H1 (cell line): ENCODE measurements at regions not wholly inside any gene's neighbourhood (a gene's known extent, or its start where the extent isn't known, plus 50 kb on each side); places are given as distances from the start of the nearest gene placed in this dataset.

Experiments used
- CBX5 ChIP-seq: fragments of 300-800, 300-1000 bp; sonication (generic); IDR thresholded peaks from 2 replicates; pipeline ENCODE4 v1.7.1; 2016; ENCODE audit warnings: antibody characterized with exemption, low read length, low read depth
- EGR1 ChIP-seq: IDR thresholded peaks from 2 replicates; pipeline ENCODE4 v1.6.1; 2011; ENCODE audit warnings: low read depth, low read length, borderline replicate concordance
- KDM1A ChIP-seq: fragments of 200-600, 300-600 bp; sonication (generic); IDR thresholded peaks from 2 replicates; pipeline ENCODE4 v1.7.1; 2016; ENCODE audit warnings: mild to moderate bottlenecking, low read length, borderline replicate concordance
- NRF1 ChIP-seq: IDR thresholded peaks from 2 replicates; pipeline ENCODE4 v1.6.1; 2011; ENCODE audit warnings: mild to moderate bottlenecking, low read depth, low read length, improper control_type of control experiment
- POLR2A ChIP-seq, 2 experiments: IDR thresholded peaks; 1 replicate in 1 of 2; 2 replicates in 1 of 2; pipeline ENCODE4 v1.6.1; 2011; ENCODE audit warnings: low read depth in 2 of 2, low read length in 2 of 2, mild to moderate bottlenecking in 2 of 2; ENCODE audit errors: control extremely low read depth in 1 of 2
- POLR2AphosphoS5 ChIP-seq: IDR thresholded peaks from 2 replicates; pipeline ENCODE4 v1.6.1; 2011; ENCODE audit warnings: low read depth, low read length
- RAD21 ChIP-seq, 2 experiments: IDR thresholded peaks in 1 of 2; conservative IDR thresholded peaks in 1 of 2; 2 replicates each; pipeline ENCODE4 v1.6.1; 2011; ENCODE audit warnings: low read depth in 2 of 2, low read length in 2 of 2, improper control_type of control experiment in 1 of 2, inconsistent platforms in 1 of 2, mild to moderate bottlenecking in 1 of 2, moderate library complexity in 1 of 2
- SP2 ChIP-seq: IDR thresholded peaks from 2 replicates; pipeline ENCODE4 v1.6.1; 2012; ENCODE audit warnings: mild to moderate bottlenecking, low read length, inconsistent platforms
- TAF1 ChIP-seq: IDR thresholded peaks from 2 replicates; pipeline ENCODE4 v1.6.1; 2011; ENCODE audit warnings: mild to moderate bottlenecking, low read depth, low read length
- YY1 ChIP-seq: IDR thresholded peaks from 2 replicates; pipeline ENCODE4 v1.6.1; 2011; ENCODE audit warnings: low read depth, mild to moderate bottlenecking, low read length
- TF ChIP-seq, protein P1 (sequence below), 3 experiments: IDR thresholded peaks; 1 replicate in 2 of 3; 2 replicates in 1 of 3; pipeline versions ENCODE4 v1.5.1 to v1.6.1; 2011; ENCODE audit warnings: low read length in 3 of 3, mild to moderate bottlenecking in 3 of 3, inconsistent platforms in 2 of 3, low read depth in 1 of 3, moderate library complexity in 1 of 3; ENCODE audit not compliant: insufficient read depth in 1 of 3; ENCODE audit errors: control extremely low read depth in 1 of 3

DNA sequence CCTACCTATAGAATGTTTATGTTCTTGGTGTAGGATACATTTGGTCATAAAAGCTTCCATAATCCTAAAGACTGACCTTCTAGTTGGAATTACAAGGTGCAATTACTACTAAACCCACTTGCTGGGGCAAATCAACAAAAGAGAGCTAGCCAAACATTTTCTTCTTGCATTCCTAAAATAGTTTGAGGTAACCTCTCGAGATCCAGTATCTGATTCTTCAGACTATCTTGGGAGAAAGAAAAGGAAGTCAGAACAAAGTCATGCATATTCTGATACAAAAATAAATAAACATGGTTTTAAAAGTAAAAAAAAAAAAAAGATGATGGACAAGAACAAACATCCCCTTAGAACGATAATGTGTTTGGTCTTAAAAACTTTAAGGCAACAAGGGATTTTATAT lies 294.2 kb upstream of the RSPO3 start:
- TF ChIP-seq, protein P1, sequence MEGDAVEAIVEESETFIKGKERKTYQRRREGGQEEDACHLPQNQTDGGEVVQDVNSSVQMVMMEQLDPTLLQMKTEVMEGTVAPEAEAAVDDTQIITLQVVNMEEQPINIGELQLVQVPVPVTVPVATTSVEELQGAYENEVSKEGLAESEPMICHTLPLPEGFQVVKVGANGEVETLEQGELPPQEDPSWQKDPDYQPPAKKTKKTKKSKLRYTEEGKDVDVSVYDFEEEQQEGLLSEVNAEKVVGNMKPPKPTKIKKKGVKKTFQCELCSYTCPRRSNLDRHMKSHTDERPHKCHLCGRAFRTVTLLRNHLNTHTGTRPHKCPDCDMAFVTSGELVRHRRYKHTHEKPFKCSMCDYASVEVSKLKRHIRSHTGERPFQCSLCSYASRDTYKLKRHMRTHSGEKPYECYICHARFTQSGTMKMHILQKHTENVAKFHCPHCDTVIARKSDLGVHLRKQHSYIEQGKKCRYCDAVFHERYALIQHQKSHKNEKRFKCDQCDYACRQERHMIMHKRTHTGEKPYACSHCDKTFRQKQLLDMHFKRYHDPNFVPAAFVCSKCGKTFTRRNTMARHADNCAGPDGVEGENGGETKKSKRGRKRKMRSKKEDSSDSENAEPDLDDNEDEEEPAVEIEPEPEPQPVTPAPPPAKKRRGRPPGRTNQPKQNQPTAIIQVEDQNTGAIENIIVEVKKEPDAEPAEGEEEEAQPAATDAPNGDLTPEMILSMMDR (IDR thresholded peaks at IDR 0.05; ENCODE audit: control extremely low read depth in 1 of 3, insufficient read depth in 1 of 3, low read depth in 1 of 3, low read length in 3 of 3), result no peak
- no peak for TF ChIP-seq POLR2AphosphoS5
- no peak for TF ChIP-seq EGR1
- no peak for TF ChIP-seq KDM1A
- no peak for TF ChIP-seq SP2
- TF ChIP-seq TAF1, result no peak
- no peak for TF ChIP-seq YY1
- no peak for TF ChIP-seq RAD21 (IDR thresholded peaks at IDR 0.05 in 1 of 2, conservative IDR thresholded peaks at IDR 0.05 in 1 of 2; ENCODE audit: low read depth in 2 of 2, low read length in 2 of 2)
- no peak for TF ChIP-seq POLR2A (IDR thresholded peaks at IDR 0.05; ENCODE audit: control extremely low read depth in 1 of 2, low read depth in 2 of 2, low read length in 2 of 2)
- TF ChIP-seq NRF1, result no peak
- TF ChIP-seq CBX5, result no peak
